Skeletal muscle tissue (tissue), 3 donors: ENCODE measurements at regions not wholly inside any gene's neighbourhood (a gene's known extent, or its start where the extent isn't known, plus 50 kb on each side); places are given as distances from the start of the nearest gene placed in this dataset.

Experiments
- H3K27ac ChIP-seq: one replicate; pipeline ENCODE4 v1.7.0; 2013; ENCODE audit warnings: mild to moderate bottlenecking, low read depth, low read length, inconsistent platforms
- H3K27me3 ChIP-seq, 3 donors: one replicate each; pipeline ENCODE4 v1.7.0; 2013; ENCODE audit warnings: low read length in 3 of 3; ENCODE audit not compliant: control insufficient read depth in 3 of 3, insufficient read depth in 3 of 3
- H3K36me3 ChIP-seq, 3 donors: one replicate each; pipeline ENCODE4 v1.7.0; 2013; ENCODE audit warnings: low read length in 3 of 3; ENCODE audit not compliant: control insufficient read depth in 3 of 3, insufficient read depth in 3 of 3
- H3K4me1 ChIP-seq, 3 donors: one replicate each; pipeline ENCODE4 v1.7.0; 2013; ENCODE audit warnings: low read length in 3 of 3, mild to moderate bottlenecking in 3 of 3; ENCODE audit not compliant: control insufficient read depth in 3 of 3, insufficient read depth in 3 of 3
- H3K4me3 ChIP-seq, 3 donors: one replicate each; pipeline ENCODE4 v1.7.0; 2013; ENCODE audit warnings: low read length in 3 of 3
- H3K9ac ChIP-seq, 3 donors: one replicate each; pipeline ENCODE4 v1.7.0; 2013; ENCODE audit warnings: low read length in 3 of 3, mild to moderate bottlenecking in 3 of 3, moderate library complexity in 2 of 3, low read depth in 1 of 3
- H3K9me3 ChIP-seq, 3 donors: one replicate each; pipeline ENCODE4 v1.7.0; 2013; ENCODE audit warnings: low read length in 3 of 3; ENCODE audit not compliant: control insufficient read depth in 3 of 3
- donor health status: Osteomylitis.

- H3K4me1 ChIP-seq: no peaks in the 10 kb centered on the region
- H3K27me3 ChIP-seq: no peaks in the 10 kb centered on the region
- no peak overlapping the region for H3K9ac ChIP-seq
- H3K9me3 ChIP-seq: no peaks in the 10 kb centered on the region
- H3K4me3 ChIP-seq: no peak overlapping the region
- H3K27ac ChIP-seq: no peak overlapping the region
- no peaks in the 10 kb centered on the region for H3K36me3 ChIP-seq
These were observed 100.4 kb downstream of the MRPL39 start for GRCh38 chr21:25506887-25507286.

- no peaks in the 10 kb centered on the region for H3K27me3 ChIP-seq
- H3K4me1 ChIP-seq: no peaks in the 10 kb centered on the region
- H3K4me3 ChIP-seq: no peak overlapping the region
- H3K27ac ChIP-seq: no peak overlapping the region
- H3K9me3 ChIP-seq: no peaks in the 10 kb centered on the region
- H3K9ac ChIP-seq: no peak overlapping the region
- no peaks in the 10 kb centered on the region for H3K36me3 ChIP-seq
These were observed 101.0 kb downstream of the MRPL39 start for GRCh38 chr21:25506261-25506660.

- H3K4me1 ChIP-seq: no peaks in the 10 kb centered on the region
- H3K27ac ChIP-seq: no peak overlapping the region
- H3K9me3 ChIP-seq: no peaks in the 10 kb centered on the region
- H3K27me3 ChIP-seq: no peaks in the 10 kb centered on the region
- H3K9ac ChIP-seq: no peak overlapping the region
- no peak overlapping the region for H3K4me3 ChIP-seq
- H3K36me3 ChIP-seq: no peaks in the 10 kb centered on the region
These were observed 103.3 kb downstream of the MRPL39 start for GRCh38 chr21:25503981-25504380.

DNA sequence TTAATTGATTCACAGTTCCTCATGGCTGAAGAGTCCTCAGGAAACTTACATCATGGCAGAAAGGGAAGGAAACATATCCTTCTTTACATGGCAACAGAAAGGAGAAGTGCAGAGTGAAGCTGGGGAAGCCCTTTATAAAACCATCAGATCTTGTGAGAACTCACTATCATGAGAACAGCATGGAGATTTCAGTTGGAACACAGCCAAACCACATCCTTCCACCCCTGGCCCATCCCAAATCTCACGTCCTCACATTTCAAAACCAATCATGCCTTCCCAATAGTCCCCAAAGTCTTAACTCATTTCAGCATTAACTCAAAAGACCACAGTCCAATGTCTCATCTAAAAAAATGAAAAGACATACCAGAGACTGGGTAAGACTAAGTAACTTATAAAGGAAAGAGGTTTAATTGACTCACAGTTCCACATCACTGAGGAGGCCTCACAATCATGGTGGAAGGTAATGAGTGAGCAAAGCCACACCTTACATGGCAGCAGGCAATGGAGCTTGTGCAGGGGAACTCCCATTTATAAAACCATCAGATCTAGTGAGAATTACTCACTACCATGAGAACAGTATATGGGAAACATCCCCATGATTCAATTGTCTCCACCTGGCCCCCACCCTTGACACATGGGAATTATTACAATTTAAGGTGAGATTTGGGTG is 105.2 kb downstream of the MRPL39 start:
- H3K4me1 ChIP-seq: no peaks in the 10 kb centered on the region
- no peak overlapping the region for H3K9ac ChIP-seq
- H3K27ac ChIP-seq: no peak overlapping the region
- no peaks in the 10 kb centered on the region for H3K36me3 ChIP-seq
- no peaks in the 10 kb centered on the region for H3K27me3 ChIP-seq
- H3K4me3 ChIP-seq: no peak overlapping the region
- no peaks in the 10 kb centered on the region for H3K9me3 ChIP-seq

- Histone ChIP-seq H3K4me1 (no peaks in the 10 kb centered on the region), H3K9me3 (no peaks in the 10 kb centered on the region), H3K27me3 (no peaks in the 10 kb centered on the region), H3K4me3 (no peak overlapping the region), H3K36me3 (no peaks in the 10 kb centered on the region), H3K9ac (no peak overlapping the region), H3K27ac (no peak overlapping the region)
These were observed 105.8 kb downstream of the MRPL39 start for GRCh38 chr21:25501462-25501861.

GRCh38 chr21:25500598-25500997 is 106.7 kb downstream of the MRPL39 start:
- no peak overlapping the region for H3K9ac ChIP-seq
- H3K36me3 ChIP-seq: no peaks in the 10 kb centered on the region
- no peaks in the 10 kb centered on the region for H3K4me1 ChIP-seq
- no peak overlapping the region for H3K27ac ChIP-seq
- H3K9me3 ChIP-seq: no peaks in the 10 kb centered on the region
- no peak overlapping the region for H3K4me3 ChIP-seq
- H3K27me3 ChIP-seq: no peaks in the 10 kb centered on the region

- H3K36me3 ChIP-seq: no peaks in the 10 kb centered on the region
- H3K4me1 ChIP-seq: no peaks in the 10 kb centered on the region
- no peaks in the 10 kb centered on the region for H3K9me3 ChIP-seq
- H3K27ac ChIP-seq: no peak overlapping the region
- H3K27me3 ChIP-seq: no peaks in the 10 kb centered on the region
- H3K4me3 ChIP-seq: no peak overlapping the region
- H3K9ac ChIP-seq: no peak overlapping the region
These were observed 110.3 kb downstream of the MRPL39 start for GRCh38 chr21:25496825-25497482.

- H3K4me1 ChIP-seq: no peaks in the 10 kb centered on the region
- no peaks in the 10 kb centered on the region for H3K9me3 ChIP-seq
- H3K27ac ChIP-seq: no peak overlapping the region
- no peaks in the 10 kb centered on the region for H3K36me3 ChIP-seq
- H3K27me3 ChIP-seq: no peaks in the 10 kb centered on the region
- no peak overlapping the region for H3K4me3 ChIP-seq
- no peak overlapping the region for H3K9ac ChIP-seq
These were observed 112.5 kb downstream of the MRPL39 start for GRCh38 chr21:25494804-25495203.

GRCh38 chr21:25493722-25494121 is 113.6 kb downstream of the MRPL39 start:
- Histone ChIP-seq H3K9me3 (no peaks in the 10 kb centered on the region), H3K9ac (no peak overlapping the region), H3K27ac (no peak overlapping the region), H3K27me3 (no peaks in the 10 kb centered on the region), H3K4me1 (no peaks in the 10 kb centered on the region), H3K4me3 (no peak overlapping the region), H3K36me3 (no peaks in the 10 kb centered on the region)

DNA sequence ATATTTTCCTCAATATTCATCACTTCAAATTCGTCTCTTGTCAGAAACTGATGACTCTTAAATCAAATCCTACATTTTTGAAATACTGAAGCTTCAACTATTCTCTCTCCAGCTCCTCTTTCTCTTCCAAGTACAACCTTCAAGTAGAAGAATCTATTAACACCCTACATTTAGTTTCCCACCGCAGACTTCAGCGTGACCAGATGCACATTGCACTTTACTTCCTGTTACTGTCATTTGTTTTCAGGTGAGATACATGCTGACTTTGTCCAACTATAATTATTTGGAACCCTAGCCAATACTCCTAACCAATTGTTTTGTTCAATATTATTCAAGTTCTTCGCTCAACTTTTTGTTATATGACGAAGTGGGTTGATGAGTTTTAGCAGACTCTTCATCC is 116.0 kb downstream of the MRPL39 start:
- Histone ChIP-seq H3K27me3 (no peaks in the 10 kb centered on the region), H3K4me3 (no peak overlapping the region), H3K9ac (no peak overlapping the region), H3K36me3 (no peaks in the 10 kb centered on the region), H3K27ac (no peak overlapping the region), H3K4me1 (no peaks in the 10 kb centered on the region), H3K9me3 (no peaks in the 10 kb centered on the region)
